Gastroesophageal sphincter (tissue), 3 donors: ENCODE measurements at regions not wholly inside any gene's neighbourhood (a gene's known extent, or its start where the extent isn't known, plus 50 kb on each side); places are given as distances from the start of the nearest gene placed in this dataset.

Experiments used
- POLR2A ChIP-seq, 2 donors: fragments of 450-650 bp; IDR thresholded peaks; one replicate each; pipeline ENCODE4 v1.6.1; 2017; ENCODE audit warnings: antibody characterized with exemption in 2 of 2, mild to moderate bottlenecking in 2 of 2, moderate library complexity in 1 of 2
- POLR2AphosphoS5 ChIP-seq: sonication (generic); formaldehyde crosslinking; IDR thresholded peaks from one replicate; pipeline ENCODE4 v1.6.1; 2017; ENCODE audit warnings: antibody characterized with exemption
- TF ChIP-seq, protein P1 (sequence below), 4 experiments: fragments of 200-600 bp in 2 of 4; fragments of 450-650 bp in 2 of 4; sonication (generic) in 1 of 4; IDR thresholded peaks; one replicate each; pipeline ENCODE4 v1.5.1; 2017 to 2019; ENCODE audit warnings: antibody characterized with exemption in 4 of 4, mild to moderate bottlenecking in 2 of 4, moderate library complexity in 2 of 4

DNA sequence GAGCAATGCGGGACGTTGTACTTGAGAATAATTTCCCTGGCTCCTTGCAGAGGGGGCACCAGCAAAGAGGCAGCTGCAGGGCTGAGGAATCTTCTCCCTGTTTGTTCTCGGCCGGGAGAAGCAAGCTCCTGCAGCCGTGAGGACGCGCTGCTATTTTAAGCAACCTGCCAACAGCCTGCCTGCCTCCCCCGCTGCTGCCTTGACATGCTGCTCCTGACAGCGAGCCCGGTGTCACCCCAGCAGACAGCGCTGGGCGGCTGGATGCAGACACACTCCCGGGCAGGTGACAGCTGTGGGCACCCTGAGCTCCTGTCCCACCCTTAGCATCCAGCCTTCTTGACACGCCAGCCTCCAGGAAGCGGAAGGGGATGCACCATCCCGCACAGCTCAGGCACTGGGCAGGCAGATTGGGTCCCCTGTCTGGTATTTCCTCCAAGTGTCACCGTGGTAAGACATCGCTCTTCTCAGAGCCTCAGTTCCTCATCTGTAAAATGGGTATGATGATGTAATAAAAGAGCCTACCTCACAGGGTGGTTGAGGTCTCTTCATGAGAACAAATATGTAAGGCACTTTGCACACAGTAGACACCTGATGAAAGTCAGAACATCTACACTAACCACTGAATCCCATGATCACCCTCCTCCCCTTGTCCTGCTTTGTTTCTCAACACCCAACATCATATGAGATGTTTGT, 530.6 kb downstream of the MN1 start:
- TF ChIP-seq POLR2AphosphoS5 (no peak), POLR2A (IDR thresholded peaks at IDR 0.05) (no peak)
- TF ChIP-seq, protein P1, sequence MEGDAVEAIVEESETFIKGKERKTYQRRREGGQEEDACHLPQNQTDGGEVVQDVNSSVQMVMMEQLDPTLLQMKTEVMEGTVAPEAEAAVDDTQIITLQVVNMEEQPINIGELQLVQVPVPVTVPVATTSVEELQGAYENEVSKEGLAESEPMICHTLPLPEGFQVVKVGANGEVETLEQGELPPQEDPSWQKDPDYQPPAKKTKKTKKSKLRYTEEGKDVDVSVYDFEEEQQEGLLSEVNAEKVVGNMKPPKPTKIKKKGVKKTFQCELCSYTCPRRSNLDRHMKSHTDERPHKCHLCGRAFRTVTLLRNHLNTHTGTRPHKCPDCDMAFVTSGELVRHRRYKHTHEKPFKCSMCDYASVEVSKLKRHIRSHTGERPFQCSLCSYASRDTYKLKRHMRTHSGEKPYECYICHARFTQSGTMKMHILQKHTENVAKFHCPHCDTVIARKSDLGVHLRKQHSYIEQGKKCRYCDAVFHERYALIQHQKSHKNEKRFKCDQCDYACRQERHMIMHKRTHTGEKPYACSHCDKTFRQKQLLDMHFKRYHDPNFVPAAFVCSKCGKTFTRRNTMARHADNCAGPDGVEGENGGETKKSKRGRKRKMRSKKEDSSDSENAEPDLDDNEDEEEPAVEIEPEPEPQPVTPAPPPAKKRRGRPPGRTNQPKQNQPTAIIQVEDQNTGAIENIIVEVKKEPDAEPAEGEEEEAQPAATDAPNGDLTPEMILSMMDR (IDR thresholded peaks at IDR 0.05): no peak
